K562 (cell line): ENCODE measurements at regions not wholly inside any gene's neighbourhood (a gene's known extent, or its start where the extent isn't known, plus 50 kb on each side); places are given as distances from the start of the nearest gene placed in this dataset.

Source experiments
- ATAC-seq: fragments of 200-7000 bp; cut with Tn5 transposase; 3 replicates; pipeline ENCODE4 v1.9.1; 2020; ENCODE audit warnings: moderate library complexity
- BruUV-seq: library from RNA; stranded (reverse); fragments of 400-500 nt; replicated peaks from 2 replicates; lab custom pipeline; 2021; lab: Mats Ljungman, UMichigan
- CTCF ChIA-PET: fragments of 300-600 bp; formaldehyde crosslinking; extraction: SDS; loops from one replicate; lab custom pipeline; 2021; ENCODE audit warnings: low intra/inter-chr PET ratio; lab: Yijun Ruan, JAX
- POLR2A ChIA-PET: fragments of 300-600, 350-650 bp; sonication (Branson Sonifier 250); formaldehyde crosslinking; extraction: SDS; loops from one replicate; lab custom pipeline; 2021; ENCODE audit warnings: antibody characterized with exemption, inconsistent platforms; lab: Yijun Ruan, JAX
- DNase-seq, 4 experiments: peaks; one replicate each; pipeline versions ENCODE4 v3.0.0 to v3.0.0-alpha.2; 2011 to 2018; ENCODE audit warnings: low spot score in 3 of 4, mixed read lengths in 3 of 4; ENCODE audit errors: extremely low read depth in 1 of 4
- FAIRE-seq: peaks from 2 replicates; lab custom pipeline; 2011; peaks lifted over from hg19 to GRCh38; lab: Jason Lieb, UNC
- H2AFZ ChIP-seq: 2 replicates; pipeline ENCODE4 v1.6.0; 2011; ENCODE audit warnings: low read depth, low read length, control low read depth, inconsistent platforms
- H3K27ac ChIP-seq: fragments of 200-600 bp; 3 replicates; pipeline ENCODE4 v1.8.0; 2011; ENCODE audit warnings: low read depth, mild to moderate bottlenecking, control low read depth, inconsistent platforms, low read length, moderate library complexity, mixed read lengths; ENCODE audit errors: extremely low read depth
- H3K27me3 ChIP-seq, 2 experiments: fragments of 300-600 bp in 1 of 2; 2 replicates in 1 of 2; 3 replicates in 1 of 2; pipeline versions ENCODE4 v1.6.0 to v1.8.0; 2011; ENCODE audit warnings: inconsistent platforms in 2 of 2, low read length in 2 of 2, mild to moderate bottlenecking in 1 of 2, mixed read lengths in 1 of 2, moderate library complexity in 1 of 2; ENCODE audit not compliant: control insufficient read depth in 2 of 2, insufficient read depth in 2 of 2
- H3K36me3 ChIP-seq: fragments of 300-600 bp; 3 replicates; pipeline ENCODE4 v1.8.0; 2011; ENCODE audit warnings: mild to moderate bottlenecking, low read length, inconsistent platforms; ENCODE audit not compliant: control insufficient read depth, insufficient read depth
- H3K4me1 ChIP-seq, 2 experiments: fragments of 200-600 bp in 1 of 2; replicated peaks in 1 of 2; 2 replicates in 1 of 2; 3 replicates in 1 of 2; pipeline versions ENCODE4 v1.5.1 to v1.8.0; 2011; ENCODE audit warnings: inconsistent platforms in 2 of 2, low read length in 2 of 2, mild to moderate bottlenecking in 1 of 2, mixed read lengths in 1 of 2, moderate library complexity in 1 of 2; ENCODE audit not compliant: control insufficient read depth in 2 of 2, insufficient read depth in 2 of 2
- H3K4me2 ChIP-seq: 2 replicates; pipeline ENCODE4 v1.6.1; 2011; ENCODE audit warnings: low read length, control low read depth, inconsistent platforms, mixed read lengths; ENCODE audit not compliant: insufficient read depth
- H3K4me3 ChIP-seq: fragments of 200-600 bp; sonication (generic), shearing (Covaris generic); 2 replicates; pipeline ENCODE4 v1.5.1; 2016; ENCODE audit warnings: control low read depth, inconsistent platforms
- H3K79me2 ChIP-seq: fragments of 200-600 bp; 3 replicates; pipeline ENCODE4 v1.8.0; 2011; ENCODE audit warnings: low read length, inconsistent platforms; ENCODE audit not compliant: control insufficient read depth, insufficient read depth
- H3K9ac ChIP-seq, 2 experiments: 2 replicates each; pipeline versions ENCODE4 v1.6.0 to v1.6.1; 2011; ENCODE audit warnings: low read depth in 2 of 2, low read length in 2 of 2, control low read depth in 1 of 2, inconsistent platforms in 1 of 2, mild to moderate bottlenecking in 1 of 2, mixed read lengths in 1 of 2; ENCODE audit not compliant: insufficient read depth in 1 of 2
- H3K9me1 ChIP-seq: one replicate; pipeline ENCODE4 v1.6.0; 2011; ENCODE audit warnings: inconsistent platforms, mild to moderate bottlenecking, low read length, moderate library complexity; ENCODE audit not compliant: control insufficient read depth, insufficient read depth
- H3K9me3 ChIP-seq: replicated peaks from 2 replicates; pipeline ENCODE4 v1.5.1; 2011; ENCODE audit warnings: low read depth, low read length, inconsistent platforms; ENCODE audit not compliant: control insufficient read depth, insufficient read depth
- H4K20me1 ChIP-seq: replicated peaks from 2 replicates; pipeline ENCODE4 v1.6.1; 2011; ENCODE audit warnings: low read length, inconsistent platforms, mixed read lengths; ENCODE audit not compliant: control insufficient read depth, insufficient read depth
- CHD2 ChIP-seq: IDR thresholded peaks from 2 replicates; pipeline ENCODE4 v1.6.1; 2011; ENCODE audit warnings: low read depth, low read length
- FUS ChIP-seq: fragments of 200-400 bp; formaldehyde crosslinking; optimal IDR thresholded peaks from 2 replicates; pipeline ENCODE3; 2017; ENCODE audit warnings: low read depth, low read length
- GTF2E2 ChIP-seq: fragments of 200-800 bp; sonication (Bioruptor generic); IDR thresholded peaks from 2 replicates; pipeline ENCODE4 v1.6.1; 2016; ENCODE audit warnings: missing genetic modification characterization, missing compliant biosample characterization
- HNRNPH1 ChIP-seq: fragments of 200-400 bp; formaldehyde crosslinking; optimal IDR thresholded peaks from 2 replicates; pipeline ENCODE3; 2017; ENCODE audit warnings: low read depth, mild to moderate bottlenecking, low read length, moderate library complexity
- KHSRP ChIP-seq: fragments of 450-650 bp; IDR thresholded peaks from 2 replicates; pipeline ENCODE4 v1.6.1; 2017
- KLF6 ChIP-seq: fragments of 250-450 bp; sonication (Bioruptor Pico); IDR thresholded peaks from 2 replicates; pipeline ENCODE4 v1.4.0; 2020; ENCODE audit warnings: mild to moderate bottlenecking, moderate library complexity, borderline replicate concordance
- LEF1 ChIP-seq: fragments of 450-650 bp; IDR thresholded peaks from 2 replicates; pipeline ENCODE4 v1.6.1; 2016; ENCODE audit warnings: mild to moderate bottlenecking
- PCBP2 ChIP-seq: fragments of 200-400 bp; formaldehyde crosslinking; IDR thresholded peaks from 2 replicates; pipeline ENCODE4 v1.6.1; 2018; ENCODE audit warnings: low read length, low read depth, mild to moderate bottlenecking, moderate library complexity; ENCODE audit not compliant: poor library complexity, severe bottlenecking
- POLR2A ChIP-seq: fragments of 450-650 bp; conservative IDR thresholded peaks from 2 replicates; pipeline ENCODE4 v1.6.1; 2016
- POLR2AphosphoS5 ChIP-seq: IDR thresholded peaks from 2 replicates; pipeline ENCODE4 v1.6.1; 2011; ENCODE audit warnings: mild to moderate bottlenecking, low read depth, low read length, moderate library complexity; ENCODE audit not compliant: control insufficient read depth, insufficient read depth
- ZNF197 ChIP-seq: fragments of 200-800 bp; sonication (Bioruptor generic); IDR thresholded peaks from 2 replicates; pipeline ENCODE4 v1.6.1; 2016; ENCODE audit warnings: low read depth, missing genetic modification characterization, missing compliant biosample characterization
- ZNF253 ChIP-seq: fragments of 250-450 bp; sonication (Bioruptor Pico); conservative IDR thresholded peaks from 2 replicates; pipeline ENCODE4 v1.6.1; 2021; ENCODE audit warnings: mild to moderate bottlenecking
- WGBS: fragments of 100-300 bp; shearing (Covaris generic); methylation state at CpG from one replicate; pipeline ENCODE4 v1.1.6; 2016; ENCODE audit warnings: low coverage, mixed read lengths; ENCODE audit not compliant: insufficient coverage; ENCODE audit errors: missing lambda C conversion rate; 5-methylcytosine and 5-hydroxymethylcytosine counted together
- in situ Hi-C: fragments of 300-500 bp; cut with MboI; formaldehyde crosslinking; loops from 4 replicates; pipeline ENCODE4 v1.15.0; 2018; ENCODE audit warnings: inconsistent platforms, mixed read lengths
- intact Hi-C: fragments of 100-400 bp; cut with micrococcal nuclease; formaldehyde crosslinking; loops from 2 replicates; pipeline ENCODE4 v1.14.2; 2022

DNA sequence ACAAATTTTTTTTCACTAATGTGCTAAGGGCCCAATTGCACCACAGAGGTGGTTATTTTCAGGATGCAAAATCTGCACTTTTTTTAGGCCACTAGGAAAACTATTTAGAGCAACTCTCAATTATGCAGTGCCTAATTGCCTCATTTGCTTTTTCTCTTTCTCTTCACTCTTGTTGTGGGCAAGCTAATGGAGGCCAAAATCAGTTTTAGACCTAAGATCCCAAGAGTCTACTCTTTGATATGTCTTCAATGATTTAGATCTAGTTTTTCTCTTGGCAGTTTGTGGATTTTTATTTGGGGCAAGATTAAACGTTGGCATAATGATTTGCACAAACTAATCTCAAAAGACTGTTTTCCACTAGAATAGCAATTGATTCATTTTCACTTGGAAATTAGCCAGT lies 1996.9 kb downstream of the LRRC4C start:
- FAIRE-seq (no peak), ATAC-seq (no peak), DNase-seq (no peak)
- no peak overlapping the region for H3K4me3 ChIP-seq
- no peaks in the 10 kb centered on the region for H3K9me1 ChIP-seq
- BruUV-seq = no TSS peak
- TF ChIP-seq FUS (no peak), KLF6 (CRISPR knock-in tag) (no peak), POLR2A (no peak), GTF2E2 (tag) (no peak), PCBP2 (no peak), LEF1 (no peak), HNRNPH1 (no peak), ZNF197 (no peak), ZNF253 (CRISPR knock-in tag) (no peak), POLR2AphosphoS5 (no peak), KHSRP (no peak), CHD2 (no peak)
- in situ Hi-C loops = no loop called here
- ChIA-PET CTCF (no interaction called here), POLR2A (no interaction called here)
- H3K9me3 ChIP-seq = no peaks in the 10 kb centered on the region
- no peak overlapping the region for H3K9ac ChIP-seq
- H3K79me2 ChIP-seq = no peaks in the 10 kb centered on the region
- 0% methylated on average over 1 of the region's 1 CpG for WGBS
- no peak overlapping the region for H2AFZ ChIP-seq
- H3K36me3 ChIP-seq = no peaks in the 10 kb centered on the region
- H3K4me1 ChIP-seq = no peaks in the 10 kb centered on the region
- H3K27ac ChIP-seq = no peak overlapping the region
- no peak overlapping the region for H3K4me2 ChIP-seq
- no peaks in the 10 kb centered on the region for H3K27me3 ChIP-seq
- intact Hi-C loops = no loop called here
- H4K20me1 ChIP-seq = no peaks in the 10 kb centered on the region
